Activated naive CD4-positive, alpha-beta T cell treated with anti-CD3 and anti-CD28 coated beads, Interleukin-2, amount 50 U/mL, for 16 hours (primary cell): ENCODE measurements at regions not wholly inside any gene's neighbourhood (a gene's known extent, or its start where the extent isn't known, plus 50 kb on each side); places are given as distances from the start of the nearest gene placed in this dataset.

ENCODE experiments used
- DNase-seq: peaks from one replicate; pipeline ENCODE4 v3.0.0-alpha.2; 2020

- DNase-seq = peak; percentile 31
Observed at GRCh38 chr12:126747530-126748149, 1519.3 kb upstream of the TMEM132C start.

- DNase-seq = no peak
Observed at GRCh38 chr12:126752021-126752420, 1514.9 kb upstream of the TMEM132C start.

- no peak for DNase-seq
Observed at GRCh38 chr12:126757326-126757725, 1509.6 kb upstream of the TMEM132C start.

DNA sequence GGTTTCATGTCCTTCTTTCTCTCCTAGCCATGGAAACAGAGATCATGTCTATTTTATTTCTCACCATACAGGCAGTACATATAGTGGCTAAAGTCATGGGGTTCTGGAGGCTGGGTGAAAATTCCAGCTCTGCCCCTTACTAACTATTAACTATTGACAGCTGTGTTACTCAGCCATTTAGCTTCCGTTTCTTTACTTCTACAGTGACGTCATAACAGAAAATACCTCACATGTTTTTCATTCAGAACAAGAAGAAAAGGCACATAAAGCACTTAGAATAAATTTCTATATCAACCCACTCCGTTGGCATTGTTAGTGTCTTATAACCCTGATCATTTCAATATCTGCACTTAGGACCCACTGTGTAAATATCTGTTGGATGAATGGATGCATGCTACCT is 1506.9 kb upstream of the TMEM132C start:
- no peak for DNase-seq

DNA sequence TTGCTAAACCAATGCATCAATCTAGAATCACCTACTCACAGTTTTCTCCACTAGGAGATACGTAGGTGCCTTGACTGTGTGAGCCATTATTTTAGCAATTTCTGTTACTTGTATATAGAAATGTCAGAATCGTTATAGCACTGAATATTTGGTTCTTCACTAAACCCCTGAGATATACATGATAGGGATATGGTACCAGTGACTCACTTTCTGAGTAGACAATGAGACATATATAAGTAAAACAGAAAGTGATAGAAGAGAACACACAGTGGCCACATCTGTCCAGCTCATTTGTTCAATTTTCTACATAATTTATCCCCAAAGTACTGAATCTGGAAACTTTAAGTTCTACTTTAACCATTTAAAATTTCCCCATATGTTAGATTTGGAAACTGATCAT is 1505.5 kb upstream of the TMEM132C start:
- no peak for DNase-seq

DNA sequence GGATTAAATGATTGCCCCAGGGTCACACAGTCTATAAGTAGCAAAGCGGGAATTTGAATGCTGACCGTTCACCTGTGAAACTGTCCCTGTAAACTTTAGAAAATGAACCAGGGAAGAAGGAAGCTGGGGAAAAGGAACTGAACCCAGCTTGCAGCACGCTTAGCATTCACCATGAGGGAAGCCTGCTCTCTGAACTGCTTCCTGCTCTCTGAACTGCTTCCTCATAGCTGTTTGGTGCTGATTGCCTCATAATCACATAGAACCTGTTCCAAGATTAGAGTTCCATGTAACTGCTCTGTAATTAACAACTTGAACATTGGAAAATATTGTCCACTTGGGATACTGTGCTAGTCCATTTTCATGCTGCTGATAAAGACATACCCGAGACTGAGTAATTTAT is 1504.8 kb upstream of the TMEM132C start:
- no peak for DNase-seq

GRCh38 chr12:126763359-126763758 is 1503.6 kb upstream of the TMEM132C start:
- DNase-seq = no peak

GRCh38 chr12:126767334-126767733 is 1499.6 kb upstream of the TMEM132C start:
- DNase-seq = no peak

- DNase-seq = no peak
Observed at GRCh38 chr12:126768517-126768916, 1498.5 kb upstream of the TMEM132C start.

- no peak for DNase-seq
Observed at GRCh38 chr12:126770188-126770587, 1496.8 kb upstream of the TMEM132C start.

DNA sequence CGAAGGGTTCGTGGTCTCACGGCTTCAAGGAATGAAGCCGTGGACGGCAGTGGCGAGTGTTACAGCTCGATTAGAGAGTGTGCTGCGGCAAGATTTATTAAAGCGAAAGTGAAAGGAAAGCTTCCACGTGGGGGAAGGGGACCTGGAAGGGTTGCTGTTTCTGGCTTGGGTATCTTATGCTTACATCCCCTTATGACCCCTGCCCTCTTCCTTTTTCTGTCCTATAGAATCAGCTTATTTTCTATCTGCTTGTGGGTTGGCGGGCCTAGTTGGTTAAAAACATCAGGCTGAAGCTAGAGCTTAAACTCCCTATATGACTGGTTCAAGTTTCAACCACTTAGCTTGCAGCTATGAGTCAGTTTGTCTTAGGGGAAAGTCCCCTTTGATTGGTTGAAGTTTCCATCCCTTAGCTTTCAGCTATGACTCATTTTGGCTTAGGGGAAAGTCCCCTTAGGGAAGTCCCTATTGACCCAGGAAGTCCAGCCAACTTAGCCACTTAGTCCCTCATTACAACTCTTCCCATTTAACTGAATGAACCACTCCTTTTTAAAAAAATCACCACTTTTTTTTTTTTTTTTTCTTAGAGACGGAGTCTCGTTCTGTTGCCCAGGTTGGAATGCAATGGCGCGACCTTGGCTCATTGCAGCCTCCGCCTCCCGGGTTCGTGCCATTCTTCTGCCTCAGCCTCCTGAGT is 1494.7 kb upstream of the TMEM132C start:
- DNase-seq = no peak

GRCh38 chr12:126773012-126773411 is 1494.0 kb upstream of the TMEM132C start:
- no peak for DNase-seq

DNA sequence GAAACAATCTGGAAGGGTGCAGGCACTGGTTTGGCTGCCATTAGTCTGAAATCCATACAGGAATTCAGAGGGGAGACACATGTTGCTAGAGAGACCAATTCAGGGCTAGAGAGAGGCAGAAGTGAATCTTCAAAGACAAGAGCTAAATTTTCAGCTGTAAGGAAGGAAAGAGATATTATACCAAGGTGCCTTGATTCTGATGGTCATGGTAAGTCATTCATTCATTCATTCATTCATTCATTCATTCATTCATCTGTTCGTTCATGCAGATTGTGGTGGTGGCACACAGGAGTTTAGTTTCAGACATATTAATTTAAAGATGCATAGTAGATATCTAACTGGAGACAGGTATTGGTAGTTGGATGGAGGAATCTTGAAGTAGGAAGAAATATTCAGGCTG is 1493.5 kb upstream of the TMEM132C start:
- no peak for DNase-seq

- DNase-seq = no peak
Observed at GRCh38 chr12:126776026-126776655, 1490.8 kb upstream of the TMEM132C start.

GRCh38 chr12:126780343-126780742 is 1486.6 kb upstream of the TMEM132C start:
- no peak for DNase-seq

GRCh38 chr12:126781593-126781992 is 1485.4 kb upstream of the TMEM132C start:
- DNase-seq = no peak

DNA sequence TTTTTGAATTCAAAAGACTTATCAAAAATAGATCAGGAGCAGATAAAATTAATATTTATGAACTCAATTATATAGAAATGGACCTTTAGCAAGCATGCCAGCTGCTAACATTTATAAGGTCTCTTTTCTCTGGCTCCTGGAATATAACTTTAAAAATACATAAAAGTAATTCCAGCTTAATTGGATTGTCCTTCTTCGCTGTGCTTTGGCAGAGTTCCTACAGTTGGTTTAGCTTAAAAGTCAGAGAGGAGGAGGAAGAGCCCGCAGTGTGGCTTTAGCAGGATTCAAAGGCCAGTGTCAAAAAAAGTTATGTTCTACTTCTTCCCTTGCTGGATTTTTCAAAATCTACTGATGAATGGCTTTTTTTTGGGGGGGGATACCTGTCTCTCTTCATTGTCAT is 1484.9 kb upstream of the TMEM132C start:
- DNase-seq = no peak

GRCh38 chr12:126784328-126784921 is 1482.5 kb upstream of the TMEM132C start:
- DNase-seq = no peak

- no peak for DNase-seq
Observed at GRCh38 chr12:126789963-126790362, 1477.0 kb upstream of the TMEM132C start.

DNA sequence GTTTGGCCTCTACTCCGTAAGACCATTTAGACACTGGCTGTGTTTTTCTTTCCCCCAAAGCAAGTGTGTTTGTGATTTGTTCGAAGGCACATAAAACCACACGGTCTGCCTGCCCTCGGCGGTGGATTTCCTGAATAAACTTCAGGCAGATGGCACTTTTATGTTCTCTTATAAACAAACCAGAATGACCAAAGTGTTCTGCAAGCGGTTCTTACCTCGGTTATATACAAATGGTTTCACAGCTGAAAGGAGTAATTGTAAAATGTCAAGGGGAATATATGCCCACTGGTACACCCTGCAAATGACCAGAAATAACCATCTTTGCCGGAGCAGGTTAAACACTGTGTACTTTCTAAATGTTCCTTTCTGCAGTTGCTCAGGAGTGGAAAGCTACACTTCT is 1475.8 kb upstream of the TMEM132C start:
- DNase-seq = no peak

GRCh38 chr12:126792411-126792810 is 1474.6 kb upstream of the TMEM132C start:
- no peak for DNase-seq

GRCh38 chr12:126797525-126797924 is 1469.4 kb upstream of the TMEM132C start:
- DNase-seq = no peak

GRCh38 chr12:126798449-126798848 is 1468.5 kb upstream of the TMEM132C start:
- no peak for DNase-seq

DNA sequence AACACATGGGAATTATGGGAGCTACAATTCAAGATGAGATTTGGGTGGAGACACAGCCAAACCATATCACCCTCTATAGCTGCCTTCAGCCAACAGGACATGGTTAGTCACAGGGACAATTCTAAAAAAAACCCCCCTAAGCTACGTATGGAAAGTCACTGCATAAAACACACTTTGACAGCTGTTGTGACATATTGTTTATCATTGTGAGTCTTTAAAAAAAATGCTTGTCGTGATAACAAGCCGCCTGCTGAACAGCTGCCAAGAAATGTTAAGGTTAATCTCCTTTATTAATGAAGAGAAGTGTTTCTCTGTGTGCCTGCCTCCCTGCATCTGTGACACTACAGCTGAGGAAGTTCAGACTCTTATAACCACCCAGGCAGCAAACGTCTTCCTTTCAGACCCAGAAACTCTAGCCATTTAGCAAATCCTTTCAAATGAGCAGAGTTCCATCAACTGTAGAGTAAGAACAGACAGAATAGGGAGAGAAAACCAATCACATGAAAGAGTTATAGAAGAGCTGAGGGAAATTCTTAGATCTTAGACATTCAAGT is 1459.6 kb upstream of the TMEM132C start:
- DNase-seq = no peak
